Astrocyte (in vitro differentiated cells and primary cell): ENCODE measurements at regions not wholly inside any gene's neighbourhood (a gene's known extent, or its start where the extent isn't known, plus 50 kb on each side); places are given as distances from the start of the nearest gene placed in this dataset.

Experiments used
- EZH2 ChIP-seq: IDR thresholded peaks from 2 replicates; pipeline ENCODE4 v1.6.1; 2012; ENCODE audit warnings: mild to moderate bottlenecking, low read length, inconsistent platforms; ENCODE audit not compliant: insufficient read depth
- TF ChIP-seq, protein P1 (sequence below): IDR thresholded peaks from 2 replicates; pipeline ENCODE4 v1.5.1; 2011; ENCODE audit warnings: low read depth, mild to moderate bottlenecking, inconsistent platforms, low read length, moderate library complexity; ENCODE audit not compliant: insufficient read depth

DNA sequence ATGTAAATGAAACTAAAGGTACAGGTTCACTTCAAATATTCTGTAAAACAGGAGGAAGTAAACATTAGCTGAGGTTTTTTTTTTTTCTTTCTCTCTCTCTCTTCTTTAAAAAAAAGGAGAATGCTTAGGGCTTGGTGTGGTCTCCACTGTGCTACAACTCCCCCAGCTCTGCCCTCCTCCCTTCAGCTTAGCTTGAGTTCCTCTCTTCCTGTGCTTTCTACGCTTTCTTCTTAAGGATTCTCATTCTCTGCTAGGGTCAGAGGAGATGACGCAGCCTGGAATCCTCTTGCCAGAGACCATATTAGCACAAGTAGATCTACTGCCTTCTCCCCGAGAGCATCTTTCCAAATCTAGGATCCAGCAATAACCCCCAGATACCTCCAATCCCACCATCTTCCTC is 69.1 kb upstream of the SNRK start:
- TF ChIP-seq, protein P1, sequence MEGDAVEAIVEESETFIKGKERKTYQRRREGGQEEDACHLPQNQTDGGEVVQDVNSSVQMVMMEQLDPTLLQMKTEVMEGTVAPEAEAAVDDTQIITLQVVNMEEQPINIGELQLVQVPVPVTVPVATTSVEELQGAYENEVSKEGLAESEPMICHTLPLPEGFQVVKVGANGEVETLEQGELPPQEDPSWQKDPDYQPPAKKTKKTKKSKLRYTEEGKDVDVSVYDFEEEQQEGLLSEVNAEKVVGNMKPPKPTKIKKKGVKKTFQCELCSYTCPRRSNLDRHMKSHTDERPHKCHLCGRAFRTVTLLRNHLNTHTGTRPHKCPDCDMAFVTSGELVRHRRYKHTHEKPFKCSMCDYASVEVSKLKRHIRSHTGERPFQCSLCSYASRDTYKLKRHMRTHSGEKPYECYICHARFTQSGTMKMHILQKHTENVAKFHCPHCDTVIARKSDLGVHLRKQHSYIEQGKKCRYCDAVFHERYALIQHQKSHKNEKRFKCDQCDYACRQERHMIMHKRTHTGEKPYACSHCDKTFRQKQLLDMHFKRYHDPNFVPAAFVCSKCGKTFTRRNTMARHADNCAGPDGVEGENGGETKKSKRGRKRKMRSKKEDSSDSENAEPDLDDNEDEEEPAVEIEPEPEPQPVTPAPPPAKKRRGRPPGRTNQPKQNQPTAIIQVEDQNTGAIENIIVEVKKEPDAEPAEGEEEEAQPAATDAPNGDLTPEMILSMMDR, result no peak
- no peak for TF ChIP-seq EZH2
